WTC11 (cell line): ENCODE measurements at regions not wholly inside any gene's neighbourhood (a gene's known extent, or its start where the extent isn't known, plus 50 kb on each side); places are given as distances from the start of the nearest gene placed in this dataset.

Experiments
- ATAC-seq: fragments of 200-7000 bp; cut with Tn5 transposase; 2 replicates; pipeline ENCODE4 v1.10.0; 2021; ENCODE audit warnings: mild to moderate bottlenecking, moderate library complexity
- CTCF ChIA-PET: fragments of 300-600 bp; sonication (Branson Sonifier 250); formaldehyde crosslinking; loops from one replicate; lab custom pipeline; 2021; ENCODE audit warnings: antibody characterized with exemption; lab: Charles Lee
- POLR2A ChIA-PET: fragments of 350-600 bp; sonication (Branson Sonifier 250); formaldehyde crosslinking; loops from one replicate; lab custom pipeline; 2021; ENCODE audit warnings: antibody characterized with exemption; lab: Charles Lee
- DNase-seq: peaks from one replicate; pipeline ENCODE4 v3.0.0; 2021; ENCODE audit warnings: low spot score
- H3K27ac Mint-ChIP-seq: 2 replicates; pipeline ENCODE4 v1.8.0; 2021; ENCODE audit warnings: mixed read lengths
- H3K27me3 Mint-ChIP-seq: 2 replicates; pipeline ENCODE4 v1.8.0; 2021; ENCODE audit warnings: low read depth, mild to moderate bottlenecking, moderate library complexity, mixed read lengths
- H3K36me3 Mint-ChIP-seq: 2 replicates; pipeline ENCODE4 v1.8.0; 2021; ENCODE audit warnings: mixed read lengths
- H3K4me1 Mint-ChIP-seq: 2 replicates; pipeline ENCODE4 v1.8.0; 2022; ENCODE audit warnings: mixed read lengths
- H3K4me3 Mint-ChIP-seq: 2 replicates; pipeline ENCODE4 v1.8.0; 2021; ENCODE audit warnings: mild to moderate bottlenecking, moderate library complexity, mixed read lengths
- H3K9me3 Mint-ChIP-seq: 2 replicates; pipeline ENCODE4 v1.8.0; 2021; ENCODE audit warnings: mixed read lengths
- CBFB ChIP-seq: sonication (generic); formaldehyde crosslinking; IDR thresholded peaks from 2 replicates; pipeline ENCODE4 v1.8.1; 2022; ENCODE audit warnings: mild to moderate bottlenecking, low read depth, missing genetic modification reagents
- CREM ChIP-seq: sonication (generic); formaldehyde crosslinking; IDR thresholded peaks from 2 replicates; pipeline ENCODE4 v1.8.1; 2022; ENCODE audit warnings: mild to moderate bottlenecking, missing genetic modification reagents, moderate library complexity
- ELF4 ChIP-seq: sonication (generic); formaldehyde crosslinking; IDR thresholded peaks from 2 replicates; pipeline ENCODE4 v1.8.1; 2022; ENCODE audit warnings: low read depth, mild to moderate bottlenecking, moderate library complexity, missing genetic modification reagents
- ESRRA ChIP-seq: sonication (generic); formaldehyde crosslinking; IDR thresholded peaks from 2 replicates; pipeline ENCODE4 v1.8.1; 2022; ENCODE audit warnings: mild to moderate bottlenecking, missing genetic modification reagents, borderline replicate concordance
- GRHL2 ChIP-seq: fragments of 250-450 bp; sonication (Bioruptor Pico); IDR thresholded peaks from 2 replicates; pipeline ENCODE4 v1.8.0; 2022; ENCODE audit warnings: mild to moderate bottlenecking, moderate library complexity; ENCODE audit not compliant: insufficient replicate concordance, severe bottlenecking
- KAT7 ChIP-seq: sonication (generic); formaldehyde crosslinking; IDR thresholded peaks from 2 replicates; pipeline ENCODE4 v1.8.1; 2023; ENCODE audit warnings: missing genetic modification reagents, mild to moderate bottlenecking, borderline replicate concordance
- ZNF138 ChIP-seq: sonication (generic); formaldehyde crosslinking; conservative IDR thresholded peaks from 2 replicates; pipeline ENCODE4 v1.8.1; 2022; ENCODE audit warnings: mild to moderate bottlenecking, moderate library complexity, missing genetic modification reagents
- TF ChIP-seq, protein P1 (sequence below): sonication (generic); formaldehyde crosslinking; IDR thresholded peaks from 2 replicates; pipeline ENCODE4 v1.8.0; 2023; ENCODE audit warnings: mild to moderate bottlenecking, missing genetic modification reagents
- TF ChIP-seq, protein P2 (sequence below): sonication (generic); formaldehyde crosslinking; IDR thresholded peaks from 2 replicates; pipeline ENCODE4 v1.8.1; 2023; ENCODE audit warnings: mild to moderate bottlenecking, missing genetic modification reagents, moderate library complexity
- TF ChIP-seq, protein P3 (sequence below): sonication (generic); formaldehyde crosslinking; IDR thresholded peaks from 2 replicates; pipeline ENCODE4 v1.8.0; 2023; ENCODE audit warnings: missing genetic modification reagents
- TF ChIP-seq, protein P4 (sequence below): sonication (generic); formaldehyde crosslinking; conservative IDR thresholded peaks from 2 replicates; pipeline ENCODE4 v1.8.1; 2023; ENCODE audit warnings: mild to moderate bottlenecking, low read depth, missing genetic modification reagents, moderate library complexity
- TF ChIP-seq, protein P5 (sequence below): sonication (generic); formaldehyde crosslinking; IDR thresholded peaks from 2 replicates; pipeline ENCODE4 v1.8.0; 2022; ENCODE audit warnings: mild to moderate bottlenecking, missing genetic modification reagents
- TF ChIP-seq, protein P6 (sequence below): sonication (generic); formaldehyde crosslinking; IDR thresholded peaks from 2 replicates; pipeline ENCODE4 v1.8.1; 2023; ENCODE audit warnings: mild to moderate bottlenecking, missing genetic modification reagents, moderate library complexity

DNA sequence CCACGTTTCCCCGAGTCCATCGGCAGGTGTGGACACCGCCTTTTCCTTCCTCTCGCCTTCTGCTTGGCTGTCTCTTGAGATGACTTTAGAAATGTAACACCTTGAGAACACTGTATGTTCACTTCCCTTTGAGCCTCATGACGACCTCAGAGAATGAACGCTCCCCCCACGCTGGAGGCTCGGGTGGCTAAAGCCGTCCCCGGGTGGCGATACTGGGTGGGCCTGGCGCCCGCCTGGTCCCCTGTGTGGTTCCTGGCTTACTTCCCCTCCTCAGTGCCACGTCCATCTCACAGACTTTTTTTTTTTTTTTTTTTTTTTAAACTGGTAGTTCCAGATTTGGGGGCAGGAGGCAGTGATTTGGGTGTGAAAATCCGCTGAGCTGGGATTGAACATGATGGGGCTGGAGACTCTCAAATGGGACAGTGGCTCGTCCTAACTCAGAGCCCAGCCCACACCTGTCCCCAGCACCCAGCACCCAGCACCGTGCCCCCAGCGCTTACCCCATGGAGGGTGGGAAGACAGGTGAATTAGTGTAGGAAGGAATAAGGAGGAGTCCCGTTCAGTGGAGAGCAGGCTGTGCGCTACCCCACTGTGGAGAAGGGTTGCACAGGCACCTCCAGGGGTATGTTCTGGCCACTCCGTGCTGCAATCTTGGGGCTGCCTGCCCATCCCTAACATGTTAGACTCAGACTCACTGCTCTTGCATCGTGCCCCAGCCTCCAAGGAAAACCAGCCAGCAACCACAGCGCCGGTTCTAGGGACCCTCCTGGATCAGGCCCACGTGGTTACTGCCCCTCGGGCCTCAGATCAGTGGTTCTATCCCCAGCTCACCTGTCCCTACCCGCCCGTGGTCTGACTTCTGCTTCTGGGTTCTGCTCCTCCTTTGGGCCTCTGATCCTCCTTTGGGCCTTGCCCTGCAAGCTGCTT lies 174.0 kb downstream of the ASB1 start:
- ATAC-seq = no peak
- Mint-ChIP-seq H3K27ac (no peak overlapping the region), H3K36me3 (no peaks in the 10 kb centered on the region), H3K4me1 (no peaks in the 10 kb centered on the region), H3K9me3 (peaks cover 24% of the 10 kb centered on the region), H3K4me3 (no peak overlapping the region), H3K27me3 (peaks cover 2% of the 10 kb centered on the region; the same call in 1 of the 2 replicates)
- no peak for DNase-seq
- TF ChIP-seq CBFB (CRISPR knock-in tag) = no peak
- no peak for TF ChIP-seq ZNF138 (CRISPR knock-in tag)
- TF ChIP-seq ELF4 = no peak
- TF ChIP-seq ESRRA (CRISPR knock-in tag) = no peak
- TF ChIP-seq GRHL2 = no peak
- TF ChIP-seq KAT7 (CRISPR knock-in tag) = no peak
- TF ChIP-seq, protein P1, sequence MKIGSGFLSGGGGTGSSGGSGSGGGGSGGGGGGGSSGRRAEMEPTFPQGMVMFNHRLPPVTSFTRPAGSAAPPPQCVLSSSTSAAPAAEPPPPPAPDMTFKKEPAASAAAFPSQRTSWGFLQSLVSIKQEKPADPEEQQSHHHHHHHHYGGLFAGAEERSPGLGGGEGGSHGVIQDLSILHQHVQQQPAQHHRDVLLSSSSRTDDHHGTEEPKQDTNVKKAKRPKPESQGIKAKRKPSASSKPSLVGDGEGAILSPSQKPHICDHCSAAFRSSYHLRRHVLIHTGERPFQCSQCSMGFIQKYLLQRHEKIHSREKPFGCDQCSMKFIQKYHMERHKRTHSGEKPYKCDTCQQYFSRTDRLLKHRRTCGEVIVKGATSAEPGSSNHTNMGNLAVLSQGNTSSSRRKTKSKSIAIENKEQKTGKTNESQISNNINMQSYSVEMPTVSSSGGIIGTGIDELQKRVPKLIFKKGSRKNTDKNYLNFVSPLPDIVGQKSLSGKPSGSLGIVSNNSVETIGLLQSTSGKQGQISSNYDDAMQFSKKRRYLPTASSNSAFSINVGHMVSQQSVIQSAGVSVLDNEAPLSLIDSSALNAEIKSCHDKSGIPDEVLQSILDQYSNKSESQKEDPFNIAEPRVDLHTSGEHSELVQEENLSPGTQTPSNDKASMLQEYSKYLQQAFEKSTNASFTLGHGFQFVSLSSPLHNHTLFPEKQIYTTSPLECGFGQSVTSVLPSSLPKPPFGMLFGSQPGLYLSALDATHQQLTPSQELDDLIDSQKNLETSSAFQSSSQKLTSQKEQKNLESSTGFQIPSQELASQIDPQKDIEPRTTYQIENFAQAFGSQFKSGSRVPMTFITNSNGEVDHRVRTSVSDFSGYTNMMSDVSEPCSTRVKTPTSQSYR (CRISPR knock-in tag) = no peak
- TF ChIP-seq, protein P2, sequence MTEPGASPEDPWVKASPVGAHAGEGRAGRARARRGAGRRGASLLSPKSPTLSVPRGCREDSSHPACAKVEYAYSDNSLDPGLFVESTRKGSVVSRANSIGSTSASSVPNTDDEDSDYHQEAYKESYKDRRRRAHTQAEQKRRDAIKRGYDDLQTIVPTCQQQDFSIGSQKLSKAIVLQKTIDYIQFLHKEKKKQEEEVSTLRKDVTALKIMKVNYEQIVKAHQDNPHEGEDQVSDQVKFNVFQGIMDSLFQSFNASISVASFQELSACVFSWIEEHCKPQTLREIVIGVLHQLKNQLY (CRISPR knock-in tag) = no peak
- TF ChIP-seq, protein P3, sequence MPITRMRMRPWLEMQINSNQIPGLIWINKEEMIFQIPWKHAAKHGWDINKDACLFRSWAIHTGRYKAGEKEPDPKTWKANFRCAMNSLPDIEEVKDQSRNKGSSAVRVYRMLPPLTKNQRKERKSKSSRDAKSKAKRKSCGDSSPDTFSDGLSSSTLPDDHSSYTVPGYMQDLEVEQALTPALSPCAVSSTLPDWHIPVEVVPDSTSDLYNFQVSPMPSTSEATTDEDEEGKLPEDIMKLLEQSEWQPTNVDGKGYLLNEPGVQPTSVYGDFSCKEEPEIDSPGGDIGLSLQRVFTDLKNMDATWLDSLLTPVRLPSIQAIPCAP (CRISPR knock-in tag) = no peak
- TF ChIP-seq, protein P4, sequence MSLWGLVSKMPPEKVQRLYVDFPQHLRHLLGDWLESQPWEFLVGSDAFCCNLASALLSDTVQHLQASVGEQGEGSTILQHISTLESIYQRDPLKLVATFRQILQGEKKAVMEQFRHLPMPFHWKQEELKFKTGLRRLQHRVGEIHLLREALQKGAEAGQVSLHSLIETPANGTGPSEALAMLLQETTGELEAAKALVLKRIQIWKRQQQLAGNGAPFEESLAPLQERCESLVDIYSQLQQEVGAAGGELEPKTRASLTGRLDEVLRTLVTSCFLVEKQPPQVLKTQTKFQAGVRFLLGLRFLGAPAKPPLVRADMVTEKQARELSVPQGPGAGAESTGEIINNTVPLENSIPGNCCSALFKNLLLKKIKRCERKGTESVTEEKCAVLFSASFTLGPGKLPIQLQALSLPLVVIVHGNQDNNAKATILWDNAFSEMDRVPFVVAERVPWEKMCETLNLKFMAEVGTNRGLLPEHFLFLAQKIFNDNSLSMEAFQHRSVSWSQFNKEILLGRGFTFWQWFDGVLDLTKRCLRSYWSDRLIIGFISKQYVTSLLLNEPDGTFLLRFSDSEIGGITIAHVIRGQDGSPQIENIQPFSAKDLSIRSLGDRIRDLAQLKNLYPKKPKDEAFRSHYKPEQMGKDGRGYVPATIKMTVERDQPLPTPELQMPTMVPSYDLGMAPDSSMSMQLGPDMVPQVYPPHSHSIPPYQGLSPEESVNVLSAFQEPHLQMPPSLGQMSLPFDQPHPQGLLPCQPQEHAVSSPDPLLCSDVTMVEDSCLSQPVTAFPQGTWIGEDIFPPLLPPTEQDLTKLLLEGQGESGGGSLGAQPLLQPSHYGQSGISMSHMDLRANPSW (CRISPR knock-in tag) = no peak
- ChIA-PET CTCF (interaction anchor here (1.0 kb wide), 1 partner anchor 87 kb away, joined by 4 read pairs; no protein-coding TSS in a partner anchor), POLR2A (interaction anchor here (0.6 kb wide), 1 partner anchor 32 kb away, joined by 4 read pairs; no protein-coding TSS in a partner anchor)

DNA sequence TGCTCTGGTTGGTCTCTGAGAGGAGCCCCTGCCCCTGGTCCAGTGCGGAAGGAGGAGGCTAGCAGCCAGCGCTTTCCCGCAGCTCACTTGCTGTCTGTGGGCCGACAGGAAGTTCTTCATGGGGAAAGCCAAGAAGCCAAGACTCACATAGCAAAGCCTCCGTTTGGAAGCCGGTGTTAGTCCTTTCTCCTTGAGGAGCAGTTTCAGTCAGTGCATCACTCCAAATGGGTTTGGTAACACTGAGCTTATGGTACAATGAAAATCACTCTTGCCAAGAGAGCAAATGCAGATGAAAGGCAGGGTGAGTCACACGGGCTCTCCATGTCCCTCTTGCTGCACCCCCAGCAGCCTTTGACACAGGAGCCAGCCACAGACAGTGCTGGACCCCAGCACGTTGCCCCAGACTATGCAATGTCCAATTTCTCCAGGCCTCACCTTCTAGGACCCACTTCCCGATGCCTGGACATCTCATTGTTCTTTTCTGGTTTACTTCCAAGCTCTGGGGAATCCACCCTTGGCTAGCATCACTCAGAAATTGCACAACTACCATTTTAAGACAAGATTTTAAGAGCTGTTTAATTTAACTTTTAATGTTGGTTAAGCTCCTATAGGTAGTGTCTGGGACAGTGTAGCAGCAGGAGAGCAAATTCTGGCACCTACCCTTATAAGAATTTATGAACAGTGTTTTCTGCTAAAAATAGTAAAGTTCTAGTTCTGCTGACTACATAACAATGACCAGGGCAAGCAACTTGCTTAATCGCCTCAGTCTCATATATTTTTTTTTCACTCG lies 174.9 kb downstream of the ASB1 start:
- no peak for ATAC-seq
- ChIA-PET POLR2A (interaction anchor here (0.6 kb wide), 1 partner anchor 33 kb away, joined by 4 read pairs; no protein-coding TSS in a partner anchor), CTCF (interaction anchor here (1.0 to 1.1 kb wide), 2 partner anchors 14 to 88 kb away, joined by 3 to 4 read pairs; no protein-coding TSS in a partner anchor)
- Mint-ChIP-seq H3K4me1 (no peaks in the 10 kb centered on the region), H3K27me3 (peaks cover 2% of the 10 kb centered on the region; the same call in 1 of the 2 replicates), H3K36me3 (no peaks in the 10 kb centered on the region), H3K4me3 (no peak overlapping the region), H3K27ac (no peak overlapping the region), H3K9me3 (peaks cover 24% of the 10 kb centered on the region)
- TF ChIP-seq, protein P5, sequence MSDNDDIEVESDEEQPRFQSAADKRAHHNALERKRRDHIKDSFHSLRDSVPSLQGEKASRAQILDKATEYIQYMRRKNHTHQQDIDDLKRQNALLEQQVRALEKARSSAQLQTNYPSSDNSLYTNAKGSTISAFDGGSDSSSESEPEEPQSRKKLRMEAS (CRISPR knock-in tag) = no peak
- TF ChIP-seq GRHL2 (no peak), ESRRA (CRISPR knock-in tag) (no peak), CREM (CRISPR knock-in tag) (no peak)
- TF ChIP-seq, protein P6, sequence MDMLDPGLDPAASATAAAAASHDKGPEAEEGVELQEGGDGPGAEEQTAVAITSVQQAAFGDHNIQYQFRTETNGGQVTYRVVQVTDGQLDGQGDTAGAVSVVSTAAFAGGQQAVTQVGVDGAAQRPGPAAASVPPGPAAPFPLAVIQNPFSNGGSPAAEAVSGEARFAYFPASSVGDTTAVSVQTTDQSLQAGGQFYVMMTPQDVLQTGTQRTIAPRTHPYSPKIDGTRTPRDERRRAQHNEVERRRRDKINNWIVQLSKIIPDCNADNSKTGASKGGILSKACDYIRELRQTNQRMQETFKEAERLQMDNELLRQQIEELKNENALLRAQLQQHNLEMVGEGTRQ (CRISPR knock-in tag) = no peak
- no peak for DNase-seq
